Cerebellar nuclear complex (tissue), 1 donor: ENCODE measurements at regions not wholly inside any gene's neighbourhood (a gene's known extent, or its start where the extent isn't known, plus 50 kb on each side); places are given as distances from the start of the nearest gene placed in this dataset.
"Not testable (repeated sequence)": the region's sequence is repeated elsewhere in the genome, so short reads cannot be mapped to it uniquely, and the experiment has no call there.

Experiments
- DNase-seq, 2 experiments: peaks; one replicate each; lab custom pipeline; 2025; lab: John Stamatoyannopoulos, UW

GRCh38 chr12:87425942-87426554 is 603.2 kb downstream of the C12orf50 start:
- DNase-seq = no peak

DNA sequence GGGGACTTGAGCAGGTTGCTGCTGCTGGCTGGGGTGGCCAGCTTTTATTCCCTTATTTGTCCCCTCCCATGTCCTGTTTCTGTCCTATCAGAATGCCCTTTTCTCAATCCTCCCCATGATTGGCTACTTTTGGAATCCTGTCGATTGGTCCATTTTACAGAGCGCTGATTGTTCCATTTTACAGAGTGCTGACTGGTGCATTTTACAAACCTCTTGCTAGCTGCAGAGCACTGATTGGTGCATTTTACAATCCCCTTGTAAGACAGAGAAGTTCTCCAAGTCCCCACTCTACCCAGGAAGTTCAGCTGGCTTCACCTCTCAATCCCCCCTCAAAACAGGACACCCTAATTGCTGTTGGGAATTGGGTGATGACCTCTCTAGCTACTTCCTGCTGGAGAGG is 608.0 kb downstream of the C12orf50 start:
- DNase-seq = not testable (repeated sequence)

DNA sequence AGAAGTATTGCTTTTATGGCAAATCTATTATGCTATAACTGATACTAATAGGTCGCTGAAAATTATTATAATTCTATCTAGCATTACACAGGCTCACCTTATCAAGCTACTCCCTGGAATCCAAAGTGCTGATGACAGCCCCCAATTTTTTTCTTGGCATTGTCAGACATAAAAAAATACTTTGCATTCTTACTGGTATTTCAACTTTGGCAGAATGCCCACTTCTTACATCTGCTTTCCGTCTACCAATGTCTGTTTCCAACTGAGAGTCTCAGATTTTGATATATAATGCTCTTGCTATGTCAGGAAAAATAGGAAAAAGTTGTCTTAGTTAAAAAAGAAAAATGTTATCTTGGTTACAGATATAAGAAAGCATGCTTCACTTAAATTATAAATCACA is 615.4 kb downstream of the C12orf50 start:
- DNase-seq = no peak

GRCh38 chr12:87406926-87407325 is 622.3 kb downstream of the C12orf50 start:
- DNase-seq = no peak

DNA sequence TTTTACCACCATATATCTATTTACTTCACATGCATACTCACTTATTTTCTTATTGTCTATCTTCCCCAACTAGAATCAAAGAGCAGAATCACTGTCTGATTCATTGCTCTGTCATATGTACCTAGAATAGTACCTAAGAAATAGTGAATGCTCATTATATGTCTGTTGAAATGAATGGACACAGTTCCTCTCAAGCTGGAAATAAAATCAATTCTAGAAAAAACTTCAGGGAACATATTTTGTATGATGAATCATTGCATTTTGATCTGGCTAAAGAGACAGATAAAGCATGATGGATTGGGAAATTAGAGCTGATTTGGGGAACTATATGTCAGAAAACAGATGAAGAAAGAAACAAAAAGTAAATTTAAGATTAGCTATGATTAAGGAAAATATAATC is 623.3 kb downstream of the C12orf50 start:
- DNase-seq = no peak

DNA sequence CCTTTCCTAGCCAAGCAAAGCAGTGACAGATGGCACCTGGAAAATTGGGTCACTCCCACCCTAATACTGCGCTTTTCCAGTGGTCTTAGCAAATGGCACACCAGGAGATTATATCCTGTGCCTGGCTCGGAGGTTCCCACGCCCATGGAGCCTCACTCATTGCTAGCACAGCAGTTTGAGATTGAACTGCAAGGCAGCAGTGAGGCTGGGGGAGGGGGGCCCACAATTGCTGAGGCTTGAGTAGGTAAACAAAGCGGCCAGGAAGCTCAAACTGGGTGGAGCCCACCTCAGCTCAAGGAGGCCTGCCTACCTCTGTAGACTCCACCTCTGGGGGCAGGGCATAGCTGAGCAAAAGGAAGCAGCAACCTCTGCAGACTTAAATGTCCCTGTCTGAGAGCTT is 635.0 kb downstream of the C12orf50 start:
- DNase-seq = not testable (repeated sequence)

GRCh38 chr12:87388376-87388775 is 640.8 kb downstream of the C12orf50 start:
- DNase-seq = no peak

- DNase-seq = no peak
These were observed 643.9 kb downstream of the C12orf50 start for GRCh38 chr12:87385322-87385721.

- DNase-seq = no peak
These were observed 645.0 kb downstream of the C12orf50 start for GRCh38 chr12:87384226-87384625.

GRCh38 chr12:87383680-87384079 is 645.5 kb downstream of the C12orf50 start:
- no peak for DNase-seq

DNA sequence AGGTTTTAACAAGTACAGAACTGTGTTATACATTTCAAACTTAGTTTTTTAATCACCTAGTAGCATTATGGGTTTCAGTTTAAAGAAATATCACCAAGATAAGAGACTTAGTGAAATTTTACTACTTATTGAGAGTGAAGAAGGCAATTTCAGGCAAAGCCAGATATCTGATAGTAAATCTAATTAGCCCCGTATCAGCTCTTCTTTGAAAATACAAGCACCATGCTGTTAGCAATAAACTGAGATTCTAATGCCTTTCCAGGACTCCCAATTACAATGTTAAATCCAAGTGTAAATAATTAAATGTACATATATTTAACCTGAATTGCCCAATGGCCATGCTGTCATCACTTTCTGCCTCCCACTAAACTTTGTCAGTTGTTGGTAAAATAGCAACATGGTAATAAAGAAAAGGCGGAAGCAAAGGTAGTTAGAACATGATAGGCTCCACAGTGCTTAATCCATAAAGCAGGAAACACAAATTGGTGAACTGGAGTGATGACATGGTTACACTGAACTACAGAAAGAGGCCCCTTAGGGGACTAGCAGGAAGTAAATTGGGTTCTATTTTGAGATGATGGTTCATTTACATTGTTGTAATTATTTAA is 646.1 kb downstream of the C12orf50 start:
- no peak for DNase-seq

GRCh38 chr12:87382436-87382835 is 646.8 kb downstream of the C12orf50 start:
- DNase-seq = no peak

- DNase-seq = no peak
These were observed 647.5 kb downstream of the C12orf50 start for GRCh38 chr12:87381742-87382141.

- no peak for DNase-seq
These were observed 650.7 kb downstream of the C12orf50 start for GRCh38 chr12:87378526-87378925.

- DNase-seq = no peak
These were observed 652.5 kb downstream of the C12orf50 start for GRCh38 chr12:87376722-87377121.

DNA sequence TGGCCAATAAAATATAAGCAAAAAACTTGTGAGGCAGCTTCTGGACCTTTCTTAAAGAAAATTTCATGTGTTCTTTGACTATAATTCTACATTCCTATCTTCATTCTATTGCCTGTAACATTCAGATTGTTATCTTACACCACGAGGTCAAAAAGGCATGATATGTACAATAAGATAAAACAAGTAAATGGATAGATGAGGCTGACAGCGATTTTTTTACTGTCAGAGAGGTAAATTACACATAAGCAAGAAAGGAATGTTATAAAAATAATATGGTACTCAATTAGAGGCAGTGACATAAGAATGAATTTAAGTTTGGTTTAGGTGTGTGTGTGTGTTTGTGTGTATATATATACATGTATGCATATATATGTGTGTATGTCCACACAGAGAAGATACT is 660.0 kb downstream of the C12orf50 start:
- DNase-seq = no peak

DNA sequence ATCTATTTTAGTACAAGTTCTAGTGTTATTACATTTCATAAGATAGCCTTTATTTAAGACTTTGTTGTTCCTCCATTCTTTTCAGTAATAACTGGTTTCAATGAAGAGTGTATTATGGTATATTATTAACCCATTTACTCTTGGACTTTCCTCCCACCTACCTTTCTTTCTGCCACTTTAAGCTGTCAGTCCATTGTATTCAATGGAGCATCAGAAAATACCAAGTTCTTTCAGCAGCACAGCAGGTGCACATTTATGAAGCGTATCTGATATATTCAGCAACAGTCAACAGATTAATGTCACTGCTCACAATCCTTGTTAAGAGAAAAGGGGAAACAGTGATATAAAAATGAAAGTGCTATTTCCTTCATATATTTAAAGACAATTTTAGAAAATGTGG is 660.9 kb downstream of the C12orf50 start:
- DNase-seq = no peak

DNA sequence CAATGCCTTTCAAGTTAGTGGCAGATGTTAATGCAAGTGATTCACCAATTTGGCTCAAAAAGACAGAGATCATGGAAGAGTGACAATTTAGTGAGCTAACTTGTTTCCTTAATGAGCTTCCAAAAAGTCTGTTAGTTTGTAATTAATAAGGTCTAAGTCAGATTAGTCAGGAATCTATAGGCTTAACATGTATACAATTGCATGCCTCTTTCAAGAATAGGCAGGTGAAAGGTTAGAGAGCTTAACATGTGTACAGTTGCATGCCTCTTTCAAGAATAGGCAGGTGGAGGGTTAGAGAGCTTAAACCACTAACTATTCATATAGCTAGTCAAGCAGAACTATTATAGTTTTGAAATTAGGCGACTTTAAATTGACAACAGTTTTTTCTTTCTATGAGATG is 663.8 kb downstream of the C12orf50 start:
- no peak for DNase-seq

GRCh38 chr12:87363497-87364084 is 665.6 kb downstream of the C12orf50 start:
- no peak for DNase-seq

DNA sequence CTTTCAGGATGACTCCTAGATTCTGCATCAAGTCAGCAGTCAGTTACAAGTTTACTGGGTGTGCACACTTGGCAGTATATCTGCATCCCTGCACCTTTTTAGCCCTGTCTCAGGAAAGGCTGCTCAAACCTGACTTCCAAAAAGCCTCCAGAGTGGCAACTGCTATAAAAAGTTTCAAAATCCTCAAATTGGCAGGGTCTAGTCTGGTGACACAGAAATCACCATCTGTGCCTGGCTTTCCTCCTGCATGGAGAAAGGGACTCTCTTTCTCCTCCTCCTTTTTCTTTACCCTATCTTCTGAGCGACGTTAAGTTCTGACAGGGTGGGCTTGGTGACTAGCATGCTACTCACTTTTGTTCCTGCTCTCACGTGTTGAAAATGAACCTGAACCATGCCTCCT is 679.5 kb downstream of the C12orf50 start:
- DNase-seq = no peak

DNA sequence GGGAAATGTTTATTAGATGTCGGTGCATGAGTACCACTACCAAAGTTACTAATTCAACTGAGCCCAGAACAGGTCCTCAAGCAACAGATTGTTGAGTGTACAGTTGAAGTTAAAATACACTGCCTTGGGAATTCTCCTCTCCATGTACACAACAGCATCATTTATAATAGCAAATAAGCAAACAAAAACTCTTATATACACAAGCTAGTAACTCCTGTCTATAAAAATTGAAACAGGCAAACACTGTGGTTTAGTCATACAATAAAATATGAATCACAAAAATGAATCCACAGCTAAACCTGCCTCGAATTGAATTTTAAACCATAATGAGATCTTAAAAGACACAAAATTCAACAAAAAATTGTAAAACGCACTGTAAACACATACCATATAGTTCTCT is 681.1 kb downstream of the C12orf50 start:
- DNase-seq = no peak

DNA sequence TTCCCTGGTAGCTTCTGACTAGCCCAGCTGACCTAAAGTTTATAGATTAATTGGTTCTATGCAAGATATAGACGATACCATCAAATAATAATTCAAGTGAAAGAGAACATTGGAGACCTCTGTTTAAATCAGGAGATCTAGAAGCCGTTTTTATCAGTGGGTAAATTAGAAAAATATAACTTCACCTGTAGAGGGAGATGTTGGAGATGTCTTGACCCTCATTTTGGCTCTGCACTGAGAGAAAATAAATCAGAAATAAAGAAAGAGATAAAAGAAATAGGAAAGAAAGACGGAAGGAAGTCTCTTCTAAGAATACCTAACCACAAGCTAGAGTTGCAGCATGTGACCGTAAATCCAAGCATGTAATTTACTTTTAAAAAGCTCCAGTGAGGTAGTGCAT is 684.5 kb downstream of the C12orf50 start:
- DNase-seq = no peak

DNA sequence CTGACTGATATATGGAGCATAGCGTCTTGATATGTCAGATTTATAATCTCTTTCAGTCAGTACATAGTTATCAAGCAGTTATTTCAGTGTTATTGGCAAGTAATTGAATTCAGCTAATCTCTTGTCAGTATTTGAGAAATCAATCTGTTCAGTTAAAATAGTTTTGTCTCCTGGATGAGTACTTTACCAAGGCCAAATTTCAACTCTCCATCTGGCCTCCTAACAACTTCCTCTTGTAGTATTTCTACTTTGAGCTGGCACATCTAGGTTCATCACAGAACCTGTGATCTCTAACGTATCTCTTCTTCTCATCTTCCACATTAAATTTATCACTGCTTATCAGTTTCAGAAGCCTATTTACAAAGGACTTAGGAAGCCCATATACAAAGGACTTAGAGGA is 690.5 kb downstream of the C12orf50 start:
- DNase-seq = no peak

DNA sequence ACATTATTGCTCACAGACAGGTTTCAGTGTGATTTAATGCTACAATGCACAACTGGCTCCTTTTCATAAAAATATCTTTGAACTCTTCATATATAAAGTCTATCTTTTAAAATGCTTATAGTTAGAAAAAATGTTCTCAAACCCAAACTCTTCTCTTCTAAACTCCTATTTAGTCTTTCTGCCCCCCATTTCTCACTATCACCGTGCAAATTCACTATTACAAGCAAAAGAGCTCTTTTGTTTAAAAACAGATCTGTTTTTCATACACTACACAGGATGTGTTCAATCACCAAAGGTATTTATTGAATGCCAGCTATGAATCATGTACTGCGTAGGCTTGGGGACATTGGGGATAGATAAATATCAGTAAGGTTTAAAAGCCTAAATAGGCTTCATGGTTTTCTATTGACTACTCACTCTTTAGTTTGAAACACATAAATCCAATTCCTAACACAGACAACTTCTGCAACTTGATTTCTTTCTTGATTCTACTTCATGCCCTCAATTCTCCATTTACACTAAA is 692.3 kb downstream of the C12orf50 start:
- no peak for DNase-seq
